OCI-LY3 (cell line): ENCODE measurements at regions not wholly inside any gene's neighbourhood (a gene's known extent, or its start where the extent isn't known, plus 50 kb on each side); places are given as distances from the start of the nearest gene placed in this dataset.

ENCODE experiments used
- H2AFZ ChIP-seq: fragments of 200-600, 300-600 bp; shearing (Covaris generic); 2 replicates; pipeline ENCODE4 v1.6.0; 2014; ENCODE audit warnings: antibody characterized with exemption, low read depth, low read length
- H3K27ac ChIP-seq: fragments of 200-600, 300-600 bp; sonication (generic); 2 replicates; pipeline ENCODE4 v1.5.1; 2014; ENCODE audit warnings: mild to moderate bottlenecking, low read length, moderate library complexity, mixed read lengths
- H3K27me3 ChIP-seq: fragments of 200-600, 300-600 bp; sonication (generic); 2 replicates; pipeline ENCODE4 v1.6.1; 2014; ENCODE audit warnings: low read depth, low read length, mixed read lengths
- H3K36me3 ChIP-seq: fragments of 200-600, 300-600 bp; sonication (generic); replicated peaks from 2 replicates; pipeline ENCODE3; 2014; ENCODE audit warnings: low read depth, low read length, mixed read lengths
- H3K4me1 ChIP-seq: fragments of 300-600, 200-600 bp; sonication (generic); 2 replicates; pipeline ENCODE4 v1.6.1; 2014; ENCODE audit warnings: low read length, mixed read lengths
- H3K4me2 ChIP-seq: fragments of 200-600, 300-600 bp; sonication (generic); 2 replicates; pipeline ENCODE4 v1.6.1; 2014; ENCODE audit warnings: low read length, mixed read lengths
- H3K4me3 ChIP-seq: fragments of 300-600, 200-600 bp; sonication (generic); 2 replicates; pipeline ENCODE4 v1.5.1; 2014; ENCODE audit warnings: antibody characterized with exemption, mild to moderate bottlenecking, low read length, moderate library complexity
- H3K79me2 ChIP-seq: fragments of 300-600, 200-600 bp; shearing (Covaris generic); 2 replicates; pipeline ENCODE4 v1.6.1; 2014; ENCODE audit warnings: mild to moderate bottlenecking, low read length, mixed read lengths
- H3K9ac ChIP-seq: fragments of 300-600, 200-600 bp; shearing (Covaris generic); 2 replicates; pipeline ENCODE4 v1.6.0; 2014; ENCODE audit warnings: mild to moderate bottlenecking, low read length, moderate library complexity
- H3K9me3 ChIP-seq: fragments of 200-600, 300-600 bp; shearing (Covaris generic); 2 replicates; pipeline ENCODE4 v1.6.1; 2014; ENCODE audit warnings: low read length, mixed read lengths; ENCODE audit not compliant: insufficient read depth
- H4K20me1 ChIP-seq: fragments of 200-600, 300-600 bp; sonication (generic); 2 replicates; pipeline ENCODE4 v1.6.1; 2016; ENCODE audit warnings: low read length, mixed read lengths; ENCODE audit not compliant: insufficient read depth
- EZH2phosphoT487 ChIP-seq: fragments of 200-600 bp; shearing (Covaris generic); IDR thresholded peaks from 2 replicates; pipeline ENCODE4 v1.6.1; 2018; ENCODE audit warnings: antibody characterized with exemption, mixed run types, low read depth
- TF ChIP-seq, protein P1 (sequence below): fragments of 200-600, 300-600 bp; sonication (generic); IDR thresholded peaks from 2 replicates; pipeline ENCODE4 v1.5.1; 2014; ENCODE audit warnings: antibody characterized with exemption, low read length, low read depth

- Histone ChIP-seq H3K27ac (peak overlapping the region; percentile 26; the same call in 1 of the 2 replicates), H3K4me1 (peaks cover 31% of the 10 kb centered on the region), H3K4me3 (peak overlapping the region; percentile 71), H3K9me3 (no peaks in the 10 kb centered on the region), H2AFZ (no peak overlapping the region), H3K79me2 (no peaks in the 10 kb centered on the region), H3K27me3 (peaks cover 62% of the 10 kb centered on the region), H3K4me2 (peak overlapping the region; percentile 99), H4K20me1 (no peaks in the 10 kb centered on the region; the same call in 1 of the 2 replicates), H3K9ac (peak overlapping the region; percentile 41), H3K36me3 (no peaks in the 10 kb centered on the region)
- TF ChIP-seq, protein P1, sequence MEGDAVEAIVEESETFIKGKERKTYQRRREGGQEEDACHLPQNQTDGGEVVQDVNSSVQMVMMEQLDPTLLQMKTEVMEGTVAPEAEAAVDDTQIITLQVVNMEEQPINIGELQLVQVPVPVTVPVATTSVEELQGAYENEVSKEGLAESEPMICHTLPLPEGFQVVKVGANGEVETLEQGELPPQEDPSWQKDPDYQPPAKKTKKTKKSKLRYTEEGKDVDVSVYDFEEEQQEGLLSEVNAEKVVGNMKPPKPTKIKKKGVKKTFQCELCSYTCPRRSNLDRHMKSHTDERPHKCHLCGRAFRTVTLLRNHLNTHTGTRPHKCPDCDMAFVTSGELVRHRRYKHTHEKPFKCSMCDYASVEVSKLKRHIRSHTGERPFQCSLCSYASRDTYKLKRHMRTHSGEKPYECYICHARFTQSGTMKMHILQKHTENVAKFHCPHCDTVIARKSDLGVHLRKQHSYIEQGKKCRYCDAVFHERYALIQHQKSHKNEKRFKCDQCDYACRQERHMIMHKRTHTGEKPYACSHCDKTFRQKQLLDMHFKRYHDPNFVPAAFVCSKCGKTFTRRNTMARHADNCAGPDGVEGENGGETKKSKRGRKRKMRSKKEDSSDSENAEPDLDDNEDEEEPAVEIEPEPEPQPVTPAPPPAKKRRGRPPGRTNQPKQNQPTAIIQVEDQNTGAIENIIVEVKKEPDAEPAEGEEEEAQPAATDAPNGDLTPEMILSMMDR, result no peak
- 0 out of 2 replicates have a peak, but pooled peaks have one; percentile 32 for TF ChIP-seq EZH2phosphoT487
These were observed 84.7 kb upstream of the RAPGEF2 start for GRCh38 chr4:159018062-159018629.

DNA sequence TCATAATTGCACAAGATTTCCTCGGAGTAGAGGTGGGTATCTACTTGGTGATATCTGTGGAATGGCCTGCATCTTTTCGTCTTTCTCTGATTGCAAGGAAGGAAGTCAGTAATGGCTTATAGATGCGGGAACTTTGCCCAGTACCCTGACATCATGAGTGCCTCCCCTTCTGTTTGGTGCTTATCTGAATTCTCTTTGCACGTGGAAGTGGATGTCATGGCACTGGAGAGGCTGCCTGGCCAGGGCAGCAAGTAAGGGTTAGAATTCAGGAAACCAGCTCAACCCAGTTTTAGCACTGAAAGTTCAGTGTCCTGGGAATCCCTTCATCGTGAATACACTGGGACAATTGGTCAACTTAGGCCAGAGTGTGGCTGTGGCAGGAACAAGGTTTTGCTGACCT is 83.5 kb upstream of the RAPGEF2 start:
- no peak overlapping the region for H3K4me3 ChIP-seq
- H3K9ac ChIP-seq, result no peak overlapping the region
- H2AFZ ChIP-seq, result no peak overlapping the region
- H3K4me1 ChIP-seq, result peaks cover 31% of the 10 kb centered on the region
- H3K9me3 ChIP-seq, result no peaks in the 10 kb centered on the region
- no peak overlapping the region for H3K4me2 ChIP-seq
- no peaks in the 10 kb centered on the region for H3K36me3 ChIP-seq
- no peaks in the 10 kb centered on the region; the same call in 1 of the 2 replicates for H4K20me1 ChIP-seq
- peaks cover 66% of the 10 kb centered on the region for H3K27me3 ChIP-seq
- H3K27ac ChIP-seq, result no peak overlapping the region
- H3K79me2 ChIP-seq, result no peaks in the 10 kb centered on the region
- TF ChIP-seq EZH2phosphoT487, result no peak
- TF ChIP-seq, protein P1, result no peak

GRCh38 chr4:159021597-159022385 is 81.1 kb upstream of the RAPGEF2 start:
- no peak overlapping the region for H2AFZ ChIP-seq
- H3K36me3 ChIP-seq, result no peaks in the 10 kb centered on the region
- H3K9ac ChIP-seq, result no peak overlapping the region
- peaks cover 69% of the 10 kb centered on the region for H3K27me3 ChIP-seq
- TF ChIP-seq, protein P1, result no peak
- TF ChIP-seq EZH2phosphoT487, result no peak
- no peak overlapping the region for H3K27ac ChIP-seq
- no peaks in the 10 kb centered on the region for H3K9me3 ChIP-seq
- no peaks in the 10 kb centered on the region; the same call in 1 of the 2 replicates for H4K20me1 ChIP-seq
- H3K4me3 ChIP-seq, result no peak overlapping the region
- no peak overlapping the region for H3K4me2 ChIP-seq
- no peaks in the 10 kb centered on the region for H3K79me2 ChIP-seq
- peaks cover 23% of the 10 kb centered on the region for H3K4me1 ChIP-seq

DNA sequence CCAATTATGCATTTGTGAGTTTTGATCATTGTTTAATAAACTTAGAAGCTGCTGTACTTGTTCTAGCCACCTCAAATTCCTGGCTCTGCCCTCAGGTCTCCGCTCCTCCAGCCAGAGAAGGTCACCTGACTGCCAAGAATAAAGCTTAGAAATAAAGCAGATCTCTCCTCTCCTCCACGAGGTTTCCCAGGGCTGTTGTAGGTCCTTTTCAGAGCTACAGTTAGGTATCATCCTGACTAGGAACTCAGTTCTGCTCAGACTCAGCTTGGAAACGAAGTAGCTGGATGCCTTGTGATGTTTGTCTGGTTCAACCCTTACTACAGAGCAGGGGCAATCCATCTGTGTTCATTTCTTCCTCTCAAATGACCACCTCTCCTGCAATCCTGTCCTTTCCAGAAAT is 79.1 kb upstream of the RAPGEF2 start:
- H3K27me3 ChIP-seq, result peaks cover 76% of the 10 kb centered on the region
- no peak for TF ChIP-seq EZH2phosphoT487
- TF ChIP-seq, protein P1, result no peak
- H3K27ac ChIP-seq, result no peak overlapping the region
- no peak overlapping the region for H3K4me2 ChIP-seq
- no peak overlapping the region for H3K9ac ChIP-seq
- no peak overlapping the region for H2AFZ ChIP-seq
- no peaks in the 10 kb centered on the region; the same call in 1 of the 2 replicates for H4K20me1 ChIP-seq
- H3K4me1 ChIP-seq, result peaks cover 4% of the 10 kb centered on the region; the same call in 1 of the 2 replicates
- H3K79me2 ChIP-seq, result no peaks in the 10 kb centered on the region
- H3K9me3 ChIP-seq, result no peaks in the 10 kb centered on the region
- H3K4me3 ChIP-seq, result no peak overlapping the region
- no peaks in the 10 kb centered on the region for H3K36me3 ChIP-seq
